Osteoblast (primary cell): ENCODE measurements at regions not wholly inside any gene's neighbourhood (a gene's known extent, or its start where the extent isn't known, plus 50 kb on each side); places are given as distances from the start of the nearest gene placed in this dataset.

ENCODE experiments used
- DNase-seq: peaks from one replicate; pipeline ENCODE4 v3.0.0; 2011; ENCODE audit warnings: low spot score, mixed read lengths; ENCODE audit not compliant: insufficient read length; ENCODE audit errors: missing footprints
- H2AFZ ChIP-seq: 2 replicates; pipeline ENCODE4 v1.6.0; 2011; ENCODE audit warnings: mild to moderate bottlenecking, low read length
- H3K27ac ChIP-seq: 2 replicates; pipeline ENCODE4 v1.5.1; 2011; ENCODE audit warnings: mild to moderate bottlenecking, low read depth, low read length, moderate library complexity
- H3K27me3 ChIP-seq: 2 replicates; pipeline ENCODE4 v1.6.0; 2012; ENCODE audit warnings: mild to moderate bottlenecking, control low read depth, inconsistent platforms, low read length, moderate library complexity; ENCODE audit not compliant: insufficient read depth
- H3K36me3 ChIP-seq: 2 replicates; pipeline ENCODE4 v1.5.1; 2011; ENCODE audit warnings: mild to moderate bottlenecking, low read length, control low read depth, moderate library complexity; ENCODE audit not compliant: insufficient read depth
- H3K4me1 ChIP-seq: 2 replicates; pipeline ENCODE4 v1.5.1; 2011; ENCODE audit warnings: mild to moderate bottlenecking, low read length, control low read depth, moderate library complexity; ENCODE audit not compliant: insufficient read depth
- H3K4me2 ChIP-seq: 2 replicates; pipeline ENCODE4 v1.6.0; 2011; ENCODE audit warnings: mild to moderate bottlenecking, low read length; ENCODE audit not compliant: insufficient read depth
- H3K4me3 ChIP-seq: fragments of 200-600 bp; sonication (generic); 3 replicates; pipeline ENCODE4 v1.5.1; 2012; ENCODE audit warnings: mild to moderate bottlenecking, low read length, inconsistent platforms; ENCODE audit not compliant: insufficient read depth
- H3K79me2 ChIP-seq: 2 replicates; pipeline ENCODE4 v1.6.0; 2012; ENCODE audit warnings: mild to moderate bottlenecking, low read length, control low read depth, inconsistent platforms; ENCODE audit not compliant: insufficient read depth
- H3K9me3 ChIP-seq: 2 replicates; pipeline ENCODE4 v1.5.1; 2011; ENCODE audit warnings: low read depth, low read length, control low read depth
- H4K20me1 ChIP-seq: 2 replicates; pipeline ENCODE4 v1.6.0; 2012; ENCODE audit warnings: mild to moderate bottlenecking, low read length, control low read depth; ENCODE audit not compliant: insufficient read depth
- TF ChIP-seq, protein P1 (sequence below): IDR thresholded peaks from 2 replicates; pipeline ENCODE4 v1.5.1; 2011; ENCODE audit warnings: mild to moderate bottlenecking, low read depth, low read length, moderate library complexity; ENCODE audit errors: extremely low read depth

DNA sequence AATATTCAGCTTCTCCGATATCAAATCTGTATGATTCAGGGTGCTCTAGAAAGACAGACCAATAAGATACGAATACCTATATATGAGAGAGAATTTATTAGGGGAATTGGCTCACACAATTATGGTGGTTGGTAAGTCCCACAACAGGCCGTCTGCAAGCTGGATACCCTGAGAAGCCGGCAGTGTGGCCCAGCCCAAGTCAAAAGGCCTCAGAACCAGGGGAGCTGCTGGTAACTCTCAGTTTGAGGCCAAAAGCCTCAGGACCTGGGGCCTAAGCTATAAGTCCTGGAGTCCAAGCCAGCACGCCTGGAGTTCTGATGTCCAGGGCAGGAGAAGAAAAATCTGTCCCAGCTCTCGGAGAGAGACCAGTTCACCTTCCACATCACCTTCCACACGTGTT is 318.7 kb downstream of the BRD1 start:
- H4K20me1 ChIP-seq, result no peaks in the 10 kb centered on the region
- no peak overlapping the region for H3K27ac ChIP-seq
- no peaks in the 10 kb centered on the region for H3K36me3 ChIP-seq
- no peak overlapping the region for H2AFZ ChIP-seq
- no peaks in the 10 kb centered on the region for H3K4me1 ChIP-seq
- peaks cover 5% of the 10 kb centered on the region for H3K9me3 ChIP-seq
- TF ChIP-seq, protein P1, sequence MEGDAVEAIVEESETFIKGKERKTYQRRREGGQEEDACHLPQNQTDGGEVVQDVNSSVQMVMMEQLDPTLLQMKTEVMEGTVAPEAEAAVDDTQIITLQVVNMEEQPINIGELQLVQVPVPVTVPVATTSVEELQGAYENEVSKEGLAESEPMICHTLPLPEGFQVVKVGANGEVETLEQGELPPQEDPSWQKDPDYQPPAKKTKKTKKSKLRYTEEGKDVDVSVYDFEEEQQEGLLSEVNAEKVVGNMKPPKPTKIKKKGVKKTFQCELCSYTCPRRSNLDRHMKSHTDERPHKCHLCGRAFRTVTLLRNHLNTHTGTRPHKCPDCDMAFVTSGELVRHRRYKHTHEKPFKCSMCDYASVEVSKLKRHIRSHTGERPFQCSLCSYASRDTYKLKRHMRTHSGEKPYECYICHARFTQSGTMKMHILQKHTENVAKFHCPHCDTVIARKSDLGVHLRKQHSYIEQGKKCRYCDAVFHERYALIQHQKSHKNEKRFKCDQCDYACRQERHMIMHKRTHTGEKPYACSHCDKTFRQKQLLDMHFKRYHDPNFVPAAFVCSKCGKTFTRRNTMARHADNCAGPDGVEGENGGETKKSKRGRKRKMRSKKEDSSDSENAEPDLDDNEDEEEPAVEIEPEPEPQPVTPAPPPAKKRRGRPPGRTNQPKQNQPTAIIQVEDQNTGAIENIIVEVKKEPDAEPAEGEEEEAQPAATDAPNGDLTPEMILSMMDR, result no peak
- H3K79me2 ChIP-seq, result no peaks in the 10 kb centered on the region
- no peaks in the 10 kb centered on the region for H3K27me3 ChIP-seq
- H3K4me2 ChIP-seq, result no peak overlapping the region
- H3K4me3 ChIP-seq, result no peak overlapping the region
- DNase-seq, result no peak

DNA sequence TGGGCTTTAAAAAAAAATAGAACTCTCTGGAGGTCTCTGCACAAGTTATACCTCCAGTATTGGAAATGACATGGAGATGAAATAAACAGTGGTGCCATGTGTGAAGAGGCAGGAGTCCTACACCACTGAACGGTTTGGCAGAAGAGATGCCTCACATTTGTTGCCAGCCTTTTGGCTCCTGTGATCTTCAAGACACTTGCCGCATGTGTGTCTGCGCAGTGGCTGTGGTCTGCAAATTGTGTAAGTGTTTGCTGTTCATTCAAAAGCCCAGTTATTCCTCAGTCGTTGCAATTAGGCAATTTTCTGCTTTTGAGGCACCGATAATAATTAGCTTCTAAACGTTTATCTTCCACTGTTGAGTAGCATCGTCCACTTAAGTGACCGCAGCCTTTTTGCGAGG is 319.1 kb downstream of the BRD1 start:
- no peaks in the 10 kb centered on the region for H4K20me1 ChIP-seq
- no peak overlapping the region for H3K4me3 ChIP-seq
- H3K79me2 ChIP-seq, result no peaks in the 10 kb centered on the region
- no peak for DNase-seq
- H3K9me3 ChIP-seq, result peaks cover 5% of the 10 kb centered on the region
- H2AFZ ChIP-seq, result no peak overlapping the region
- no peaks in the 10 kb centered on the region for H3K4me1 ChIP-seq
- no peaks in the 10 kb centered on the region for H3K27me3 ChIP-seq
- H3K4me2 ChIP-seq, result no peak overlapping the region
- no peaks in the 10 kb centered on the region for H3K36me3 ChIP-seq
- H3K27ac ChIP-seq, result no peak overlapping the region
- TF ChIP-seq, protein P1, result no peak

DNA sequence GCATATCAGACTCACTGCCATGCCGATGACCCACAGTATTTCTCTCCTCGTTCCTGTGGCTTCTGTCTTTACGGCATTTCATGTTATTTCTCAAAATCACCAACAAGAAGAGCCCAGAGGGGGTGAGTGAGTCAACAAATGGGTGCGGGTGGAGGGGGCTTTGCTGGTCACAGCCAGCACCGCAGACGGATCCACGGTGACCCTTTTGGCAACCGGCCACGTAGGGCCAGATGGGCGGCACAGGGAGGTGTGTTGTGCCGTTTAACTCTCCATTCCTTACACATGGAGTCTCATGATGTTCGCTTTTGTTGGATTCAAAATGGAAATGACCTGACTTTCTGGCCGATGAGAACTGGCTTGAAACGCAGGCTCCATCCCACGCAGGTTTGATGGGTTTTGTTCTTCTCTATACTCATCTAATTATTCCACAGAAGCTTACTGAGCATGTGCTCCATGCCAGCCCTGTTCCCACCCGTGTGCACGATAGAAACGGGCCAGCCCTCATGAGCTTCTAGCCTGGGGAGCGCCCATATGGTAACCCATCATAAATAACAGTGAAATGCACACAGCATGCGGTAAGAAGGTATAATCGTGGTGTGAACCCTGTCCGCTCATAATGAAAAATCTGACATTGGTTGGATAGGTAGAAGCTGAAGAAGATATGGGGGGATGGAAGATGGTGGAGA is 319.9 kb downstream of the BRD1 start:
- Histone ChIP-seq H3K4me2 (no peak overlapping the region), H3K9me3 (peaks cover 5% of the 10 kb centered on the region), H3K4me1 (no peaks in the 10 kb centered on the region), H3K79me2 (no peaks in the 10 kb centered on the region), H3K27ac (no peak overlapping the region), H3K4me3 (no peak overlapping the region), H4K20me1 (no peaks in the 10 kb centered on the region), H3K27me3 (no peaks in the 10 kb centered on the region), H3K36me3 (no peaks in the 10 kb centered on the region), H2AFZ (no peak overlapping the region)
- TF ChIP-seq, protein P1, result no peak
- DNase-seq, result no peak

GRCh38 chr22:49506010-49506400 is 321.7 kb downstream of the BRD1 start:
- TF ChIP-seq, protein P1, result no peak
- Histone ChIP-seq H3K79me2 (no peaks in the 10 kb centered on the region), H2AFZ (no peak overlapping the region), H4K20me1 (no peaks in the 10 kb centered on the region), H3K36me3 (no peaks in the 10 kb centered on the region), H3K27me3 (no peaks in the 10 kb centered on the region), H3K9me3 (peaks cover 5% of the 10 kb centered on the region), H3K27ac (no peak overlapping the region), H3K4me2 (no peak overlapping the region), H3K4me1 (no peaks in the 10 kb centered on the region), H3K4me3 (no peak overlapping the region)
- no peak for DNase-seq
